ENCODE measurements at regions not wholly inside any gene's neighbourhood (a gene's known extent, or its start where the extent isn't known, plus 50 kb on each side); places are given as distances from the start of the nearest gene placed in this dataset.
A peak's percentile ranks its signal among the peaks of the same experiment; 100 is the strongest.

DNA sequence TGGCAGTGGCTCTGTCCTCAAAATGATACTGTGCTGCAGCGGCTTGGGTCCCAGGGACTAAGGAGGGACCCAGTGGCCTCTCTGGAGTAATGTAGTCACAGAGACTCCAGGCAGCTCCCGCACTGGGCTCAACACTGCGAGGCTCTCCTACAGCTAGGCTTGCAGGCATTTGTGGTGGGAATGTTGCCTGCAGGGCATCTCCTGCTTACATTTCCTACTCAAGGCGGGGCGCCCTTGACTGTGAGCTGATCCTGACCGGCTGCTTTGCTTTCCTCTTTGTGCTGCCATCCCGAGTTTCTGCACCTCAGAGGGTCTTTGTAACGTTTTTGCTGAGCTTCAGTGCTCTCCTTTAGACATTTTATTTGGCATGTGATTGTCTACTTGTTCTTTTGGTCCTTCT is 177.4 kb upstream of the FN1 start:
- H3K4me3 ChIP-seq (ENCODE audit: extremely low read depth in 1 of 4, insufficient read depth in 2 of 4, low read depth in 3 of 4, low read length in 4 of 4), result no peak overlapping the region
- no peak overlapping the region for H4K91ac ChIP-seq (replicated peaks; ENCODE audit: insufficient read length, low read length)
- H3K4me2 ChIP-seq (ENCODE audit: insufficient read depth in 1 of 2, low read depth in 2 of 2, low read length in 2 of 2), result no peak overlapping the region
- no peak overlapping the region for H2AK5ac ChIP-seq (ENCODE audit: low read depth, low read length)
- no peak overlapping the region for H2BK5ac ChIP-seq (ENCODE audit: low read depth, low read length)
- no peak overlapping the region for H2BK20ac ChIP-seq (ENCODE audit: low read length)
- no peak overlapping the region for H2BK15ac ChIP-seq (ENCODE audit: low read length)
- FAIRE-seq, result no peak
- DNase-seq (ENCODE audit: low read depth in 1 of 2, low spot score in 2 of 2), result no peak
- peaks cover 0 to 5% (median 3%) of the 10 kb centered on the region in 4 experiments; a peak in 5 of 7 replicates for H3K4me1 ChIP-seq (replicated peaks in 1 of 4; ENCODE audit: control insufficient read depth in 3 of 4, insufficient read depth in 4 of 4, low read length in 3 of 4)
- no peak overlapping the region for H3K4ac ChIP-seq (replicated peaks; ENCODE audit: insufficient read length, low read depth, low read length)
- no peaks in the 10 kb centered on the region for H4K20me1 ChIP-seq (replicated peaks in 1 of 2; ENCODE audit: control insufficient read depth in 1 of 2, insufficient read depth in 2 of 2, low read length in 2 of 2)
- H3K18ac ChIP-seq (ENCODE audit: extremely low read depth, low read length), result no peak overlapping the region
- TF ChIP-seq RAD21 (IDR thresholded peaks at IDR 0.05 in 1 of 2, conservative IDR thresholded peaks at IDR 0.05 in 1 of 2; ENCODE audit: low read depth in 2 of 2, low read length in 2 of 2), result 0 out of 4 replicates have a peak, but pooled peaks of 1 of the 2 experiments have one; percentile 8
- peak; percentile 45; the same call in 1 of the 2 replicates for TF ChIP-seq TEAD4 (IDR thresholded peaks at IDR 0.05; ENCODE audit: low read depth, low read length)
- TF ChIP-seq RBBP5 (IDR thresholded peaks at IDR 0.05; ENCODE audit: borderline replicate concordance, low read depth, low read length), result no peak
- 68% methylated on average over 8 of the region's 8 CpGs; no CpG with 5 or more reads in 1 of the 2 experiments for WGBS, 2 experiments (ENCODE audit: extremely low coverage in 1 of 2, insufficient coverage in 1 of 2, insufficient read length in 1 of 2, insufficient replicate concordance in 2 of 2, low coverage in 1 of 2, low lambda C conversion rate in 2 of 2, missing lambda C conversion rate in 1 of 2)
- no peaks in the 10 kb centered on the region for H3K23me2 ChIP-seq (ENCODE audit: low read depth, low read length)
- H4K8ac ChIP-seq (ENCODE audit: extremely low read depth, insufficient read depth, low read length), result no peak overlapping the region
- H3K14ac ChIP-seq (ENCODE audit: insufficient read length), result no peak overlapping the region
- H3K56ac ChIP-seq (replicated peaks; ENCODE audit: insufficient read length, low read depth, low read length), result no peak overlapping the region
- peak overlapping the region; percentile 72; the same call in 1 of the 2 replicates for H2AFZ ChIP-seq (ENCODE audit: low read length)
- H3K9ac ChIP-seq (replicated peaks in 1 of 4; ENCODE audit: extremely low read depth in 1 of 4, low read depth in 3 of 4, low read length in 3 of 4), result no peak overlapping the region
- no peaks in the 10 kb centered on the region for H3K79me2 ChIP-seq (ENCODE audit: control insufficient read depth in 1 of 2, insufficient read depth in 2 of 2, low read length in 2 of 2)
- no peaks in the 10 kb centered on the region for H3K36me3 ChIP-seq (ENCODE audit: control insufficient read depth in 2 of 4, insufficient read depth in 4 of 4, low read length in 3 of 4)
- H2BK120ac ChIP-seq (replicated peaks; ENCODE audit: low read depth, low read length), result no peak overlapping the region
- POLR2A ChIA-PET (ENCODE audit: partially characterized antibody), result interaction anchor here (0.8 kb wide), 1 partner anchor 11 kb away, joined by 3 read pairs; no protein-coding TSS in a partner anchor
- H3K79me1 ChIP-seq (ENCODE audit: low read depth, low read length), result no peaks in the 10 kb centered on the region
- H2BK12ac ChIP-seq (ENCODE audit: low read depth, low read length), result no peak overlapping the region
- H4K5ac ChIP-seq (ENCODE audit: insufficient read length, low read depth, low read length), result no peak overlapping the region
- H3K27ac ChIP-seq (ENCODE audit: low read depth, low read length), result no peak overlapping the region
- peaks cover 7 to 14% of the 10 kb centered on the region in 2 experiments for H3K9me3 ChIP-seq (ENCODE audit: insufficient read depth in 2 of 2, low read depth in 1 of 2, low read length in 1 of 2)
- CTCF ChIA-PET (ENCODE audit: partially characterized antibody), result interaction anchor here (0.7 to 1.2 kb wide), 4 partner anchors 31 to 159 kb away, joined by 3 to 4 read pairs (median 3); no protein-coding TSS in a partner anchor
- no peak overlapping the region for H3K23ac ChIP-seq (ENCODE audit: insufficient read length)
- H3K27me3 ChIP-seq (replicated peaks in 1 of 4; ENCODE audit: control insufficient read depth in 3 of 4, extremely low read depth in 1 of 4, insufficient read depth in 3 of 4, low read length in 3 of 4), result no peaks in the 10 kb centered on the region

Measured in H1 (cell line).